ENCODE measurements at regions not wholly inside any gene's neighbourhood (a gene's known extent, or its start where the extent isn't known, plus 50 kb on each side); places are given as distances from the start of the nearest gene placed in this dataset.

DNA sequence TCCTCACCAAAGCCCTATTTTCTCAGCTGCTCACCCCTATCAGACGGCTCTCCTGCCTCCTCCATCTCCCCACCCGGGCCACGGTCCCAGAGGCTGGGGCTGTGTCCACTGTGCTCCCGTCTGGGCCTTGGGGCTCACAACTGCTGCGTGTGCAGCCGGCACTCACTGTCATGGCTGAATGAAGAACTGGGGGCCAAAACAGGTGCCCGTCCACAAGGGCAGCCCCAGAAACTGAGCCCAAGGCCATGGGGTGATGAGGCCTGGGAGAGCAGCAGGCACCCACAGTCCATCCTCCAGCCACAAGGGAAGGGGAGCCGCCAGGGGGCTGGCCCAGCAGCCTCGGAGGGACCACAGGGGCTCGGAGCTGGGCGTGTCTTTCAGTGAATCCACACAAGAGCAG is 159.5 kb downstream of the DLL1 start (continued):
- TF ChIP-seq NANOG (IDR thresholded peaks at IDR 0.05; ENCODE audit: insufficient read depth, low read depth, low read length, poor library complexity, severe bottlenecking) (no peak), CHD2 (IDR thresholded peaks at IDR 0.05; ENCODE audit: low read length) (no peak), ZNF274 (IDR thresholded peaks at IDR 0.05; ENCODE audit: borderline replicate concordance, extremely low read depth, low read length) (no peak), JUN (IDR thresholded peaks at IDR 0.05; ENCODE audit: low read depth, low read length) (no peak)

Measured in H1 (cell line).